ENCODE measurements at regions not wholly inside any gene's neighbourhood (a gene's known extent, or its start where the extent isn't known, plus 50 kb on each side); places are given as distances from the start of the nearest gene placed in this dataset.
"Not testable (repeated sequence)": the region's sequence is repeated elsewhere in the genome, so short reads cannot be mapped to it uniquely, and the experiment has no call there.

DNA sequence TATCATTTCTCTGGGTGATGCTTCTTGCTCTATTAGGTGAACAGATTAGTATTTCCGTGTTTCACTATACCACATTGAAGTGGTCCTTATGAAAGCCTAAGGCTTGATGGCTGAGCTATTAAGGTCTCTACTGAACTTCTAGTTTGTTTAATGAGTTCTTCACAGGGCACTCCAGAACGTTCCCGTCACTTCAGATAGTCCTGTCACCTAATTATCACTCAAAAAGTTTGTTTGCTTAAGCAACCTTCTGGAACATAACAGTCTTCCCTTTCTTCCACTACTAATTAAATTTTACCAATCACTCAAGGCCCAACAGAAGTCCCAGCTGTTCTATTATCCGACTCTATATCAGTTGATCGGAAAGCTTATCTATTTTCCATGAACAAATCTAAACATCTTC is 104.6 kb upstream of the ZC3H11B start:
- ATAC-seq (ENCODE audit: low read depth in 2 of 2) (no peak), DNase-seq (no peak)
- no peak overlapping the region for H3K27ac Mint-ChIP-seq
- no peak overlapping the region for H3K4me3 Mint-ChIP-seq
- no peaks in the 10 kb centered on the region for H3K36me3 Mint-ChIP-seq
- H3K4me1 Mint-ChIP-seq, result no peaks in the 10 kb centered on the region
- peaks cover 0 to 3% (median 0%) of the 10 kb centered on the region in 7 donors for H3K9me3 Mint-ChIP-seq
- no peaks in the 10 kb centered on the region for H3K27me3 Mint-ChIP-seq

DNA sequence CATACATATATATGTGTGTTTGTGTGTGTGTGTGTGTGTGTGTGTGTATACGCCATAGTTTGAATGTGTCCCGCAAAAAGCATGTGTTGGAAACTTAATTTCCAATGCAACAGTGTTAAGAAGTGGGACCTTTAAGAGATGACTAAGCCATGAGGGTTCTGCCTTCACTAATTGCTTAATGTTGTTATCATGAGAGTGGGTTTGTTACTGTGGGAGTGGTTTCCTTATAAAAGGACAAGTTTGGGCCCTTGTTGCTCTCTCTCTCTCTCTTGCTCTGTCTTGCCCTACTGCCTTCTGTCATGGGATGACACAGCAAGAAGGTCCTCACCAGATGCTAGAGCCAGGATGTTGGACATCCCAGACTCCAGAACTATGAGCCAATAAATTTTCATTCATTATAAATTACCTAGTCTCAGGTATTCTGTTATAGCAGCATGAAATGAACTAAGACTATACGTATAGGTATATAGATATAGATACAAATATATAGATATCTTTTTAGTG is 103.8 kb upstream of the ZC3H11B start:
- no peaks in the 10 kb centered on the region for H3K27me3 Mint-ChIP-seq
- H3K27ac Mint-ChIP-seq, result no peak overlapping the region
- no peak for ATAC-seq (ENCODE audit: low read depth in 2 of 2)
- no peaks in the 10 kb centered on the region for H3K36me3 Mint-ChIP-seq
- no peaks in the 10 kb centered on the region for H3K4me1 Mint-ChIP-seq
- DNase-seq, result no peak
- no peak overlapping the region for H3K4me3 Mint-ChIP-seq
- peaks cover 0 to 3% (median 0%) of the 10 kb centered on the region in 7 donors for H3K9me3 Mint-ChIP-seq

DNA sequence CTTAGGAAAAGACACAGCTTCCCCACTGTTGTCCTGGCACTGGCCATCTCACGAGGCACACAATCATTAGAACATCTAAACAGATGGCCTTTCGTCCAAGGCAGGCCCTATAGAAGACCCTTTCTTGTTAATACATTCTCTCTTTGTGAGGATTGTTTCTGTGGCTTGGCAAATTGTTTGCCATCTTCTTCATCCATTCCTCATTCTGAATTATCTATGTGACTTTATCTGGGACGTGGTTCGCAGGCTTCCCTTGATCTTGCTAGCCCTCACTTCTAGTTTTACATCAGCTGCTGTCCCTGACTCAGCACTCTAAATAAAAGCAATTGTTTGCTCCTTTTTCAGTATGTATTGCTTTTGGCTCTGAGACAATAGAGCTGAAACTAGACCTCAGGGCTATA is 101.1 kb upstream of the ZC3H11B start:
- H3K4me1 Mint-ChIP-seq, result no peaks in the 10 kb centered on the region
- no peak overlapping the region for H3K4me3 Mint-ChIP-seq
- no peak for ATAC-seq (ENCODE audit: low read depth in 2 of 2)

DNA sequence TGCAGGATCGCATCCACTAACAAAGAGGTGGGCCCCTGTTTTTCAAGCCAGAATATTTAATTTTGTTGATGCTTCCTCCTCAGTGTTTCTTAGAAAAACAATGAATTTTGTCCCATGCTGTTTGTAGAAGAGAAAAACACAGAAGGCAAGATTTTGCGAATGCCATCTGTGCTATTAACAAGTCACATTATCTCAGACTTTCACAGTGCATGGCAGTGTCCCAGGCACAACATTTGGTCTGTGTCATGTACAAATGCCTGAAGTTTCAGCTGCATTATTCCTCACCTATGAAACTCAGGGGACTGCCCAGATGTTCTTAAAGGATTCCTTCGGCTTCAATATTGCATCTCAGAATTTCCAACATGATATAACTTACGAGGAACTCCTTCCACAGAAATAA is 99.6 kb upstream of the ZC3H11B start:
- no peak for ATAC-seq (ENCODE audit: low read depth in 2 of 2)
- no peak for DNase-seq
- no peaks in the 10 kb centered on the region for H3K27me3 Mint-ChIP-seq
- H3K4me1 Mint-ChIP-seq, result no peaks in the 10 kb centered on the region
- no peak overlapping the region for H3K27ac Mint-ChIP-seq
- no peak overlapping the region for H3K4me3 Mint-ChIP-seq
- no peaks in the 10 kb centered on the region for H3K36me3 Mint-ChIP-seq
- peaks cover 2 to 9% (median 4%) of the 10 kb centered on the region in 7 donors for H3K9me3 Mint-ChIP-seq

More for the DNA sequence above, 101.1 kb upstream of the ZC3H11B start:
- DNase-seq, result no peak
- Mint-ChIP-seq H3K27ac (no peak overlapping the region), H3K36me3 (no peaks in the 10 kb centered on the region), H3K9me3 (peaks cover 0 to 8% (median 2%) of the 10 kb centered on the region in 7 donors), H3K27me3 (no peaks in the 10 kb centered on the region)

DNA sequence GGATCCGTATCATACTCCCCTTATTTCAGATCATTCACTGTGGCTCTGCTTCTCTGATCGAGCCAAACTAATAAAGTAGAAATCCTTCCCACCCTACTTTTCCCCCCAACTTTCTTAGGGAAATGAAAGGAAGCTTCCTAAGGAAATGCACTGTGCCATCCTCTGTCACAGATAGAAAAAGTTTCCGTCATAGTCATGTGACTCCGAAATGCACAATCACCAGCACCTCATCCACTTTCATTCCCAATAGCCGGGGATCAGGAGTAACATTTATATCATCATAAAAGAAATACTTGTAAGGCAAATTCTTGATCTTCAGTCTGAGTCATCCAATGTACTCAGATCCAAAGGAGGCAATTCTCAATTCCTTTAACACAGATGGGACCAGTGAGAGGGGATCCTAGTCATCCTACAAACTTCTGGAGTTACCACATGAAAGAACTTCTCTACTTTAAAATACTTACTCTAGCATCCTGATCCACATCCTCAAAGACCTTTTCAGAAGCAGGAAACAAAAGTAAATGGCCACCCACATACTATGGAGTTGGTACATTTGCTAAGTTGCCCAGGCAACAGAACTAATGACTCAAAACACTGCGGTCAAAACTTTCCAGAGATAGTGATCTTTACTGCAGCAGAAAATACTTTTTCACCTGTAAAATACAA is 97.8 kb upstream of the ZC3H11B start:
- no peaks in the 10 kb centered on the region for H3K4me1 Mint-ChIP-seq
- DNase-seq (no peak), ATAC-seq (ENCODE audit: low read depth in 2 of 2) (no peak)
- peaks cover 2 to 11% (median 5%) of the 10 kb centered on the region in 7 donors for H3K9me3 Mint-ChIP-seq
- H3K27ac Mint-ChIP-seq, result no peak overlapping the region
- H3K36me3 Mint-ChIP-seq, result no peaks in the 10 kb centered on the region
- no peaks in the 10 kb centered on the region for H3K27me3 Mint-ChIP-seq
- no peak overlapping the region for H3K4me3 Mint-ChIP-seq

DNA sequence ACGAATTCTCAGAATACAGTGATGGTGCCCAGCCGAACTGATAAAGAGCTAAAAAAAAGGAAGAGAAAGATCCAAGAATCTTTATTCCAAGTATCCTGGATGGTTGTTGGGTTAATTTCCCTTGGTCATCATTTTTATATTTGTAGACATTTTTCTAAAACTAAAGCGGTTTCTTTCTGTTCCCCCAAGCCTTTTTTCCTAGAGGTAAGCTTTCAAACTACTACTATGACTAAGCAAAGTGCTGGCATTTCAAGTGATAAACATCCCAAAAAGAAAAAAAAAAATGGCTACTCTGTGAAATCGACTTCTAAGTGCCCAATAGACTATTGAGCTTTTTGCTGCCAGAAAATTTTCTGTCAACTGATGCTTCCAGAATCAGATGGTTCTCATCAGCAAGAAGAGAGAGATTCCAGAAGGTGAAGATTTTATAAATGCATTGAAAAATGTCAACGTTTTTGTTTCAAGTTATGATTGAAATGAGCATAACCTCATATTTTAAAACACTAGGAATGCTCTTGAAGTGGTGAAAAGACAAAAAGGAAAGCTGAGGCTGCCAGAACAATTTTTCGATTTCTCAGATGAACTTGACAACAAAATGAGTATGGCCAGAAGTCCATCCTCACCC is 96.1 kb upstream of the ZC3H11B start:
- Mint-ChIP-seq H3K27ac (no peak overlapping the region), H3K4me1 (no peaks in the 10 kb centered on the region), H3K4me3 (no peak overlapping the region), H3K27me3 (no peaks in the 10 kb centered on the region), H3K9me3 (peaks cover 2 to 15% (median 8%) of the 10 kb centered on the region in 7 donors), H3K36me3 (no peaks in the 10 kb centered on the region)
- no peak for DNase-seq
- no peak for ATAC-seq (ENCODE audit: low read depth in 2 of 2)

DNA sequence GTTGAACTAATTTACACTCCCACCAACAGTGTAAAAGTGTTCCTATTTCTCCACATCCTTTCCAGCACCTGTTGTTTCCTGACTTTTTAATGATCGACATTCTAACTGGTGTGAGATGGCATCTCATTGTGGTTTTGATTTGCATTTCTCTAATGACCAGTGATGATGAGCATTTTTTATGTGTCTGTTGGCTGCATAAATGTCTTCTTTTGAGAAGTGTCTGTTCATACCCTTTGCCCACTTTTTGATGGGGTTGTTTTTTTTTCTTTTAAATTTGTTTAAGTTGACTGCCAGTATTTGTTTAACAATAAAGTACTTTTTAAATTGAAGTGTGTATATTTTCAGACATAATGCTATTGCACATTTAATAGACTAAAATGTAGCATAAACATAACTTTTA is 95.0 kb upstream of the ZC3H11B start:
- H3K36me3 Mint-ChIP-seq; H3K4me1 Mint-ChIP-seq; H3K4me3 Mint-ChIP-seq; H3K27ac Mint-ChIP-seq; ATAC-seq (ENCODE audit: low read depth in 2 of 2); H3K27me3 Mint-ChIP-seq; DNase-seq: not testable (repeated sequence)
- peaks cover 2 to 15% (median 8%) of the 10 kb centered on the region in 7 donors for H3K9me3 Mint-ChIP-seq

DNA sequence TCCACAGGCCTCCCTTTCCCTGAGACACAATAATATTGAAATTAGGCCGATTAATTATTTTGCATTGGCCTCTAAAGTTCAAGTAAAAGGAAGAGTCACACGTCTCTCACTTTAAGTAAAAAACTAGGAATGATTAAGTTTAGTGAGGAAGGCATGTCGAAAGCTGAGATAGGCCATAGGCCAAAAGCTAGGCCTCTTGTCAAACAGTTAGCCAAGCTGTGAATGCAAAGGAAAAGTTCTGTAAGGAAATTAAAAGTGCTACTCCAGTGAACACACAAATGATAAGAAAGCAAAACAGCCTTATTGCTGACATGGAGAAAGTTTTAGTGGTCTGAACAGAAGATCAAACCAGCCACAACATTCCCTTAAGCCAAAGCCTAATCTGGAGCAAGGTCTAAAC is 91.4 kb upstream of the ZC3H11B start:
- ATAC-seq (ENCODE audit: low read depth in 2 of 2); H3K4me3 Mint-ChIP-seq; H3K27ac Mint-ChIP-seq; DNase-seq; H3K4me1 Mint-ChIP-seq; H3K36me3 Mint-ChIP-seq; H3K27me3 Mint-ChIP-seq: not testable (repeated sequence)
- H3K9me3 Mint-ChIP-seq, result peaks cover 0 to 15% (median 4%) of the 10 kb centered on the region in 7 donors

DNA sequence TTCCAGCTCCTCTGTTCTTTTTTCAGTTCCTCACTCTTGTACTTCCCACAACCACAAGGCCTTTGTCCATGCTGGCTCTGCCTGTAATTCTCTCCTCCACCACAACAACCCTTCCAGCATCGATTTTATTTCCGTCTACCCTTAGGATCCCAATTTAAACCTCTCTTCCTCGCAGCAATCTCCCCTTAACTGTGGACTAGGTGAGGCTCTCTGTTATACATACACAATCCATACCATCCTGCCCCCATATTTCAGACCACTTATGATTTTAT is 90.4 kb upstream of the ZC3H11B start:
- peaks cover 0 to 12% (median 3%) of the 10 kb centered on the region in 7 donors for H3K9me3 Mint-ChIP-seq
- H3K27me3 Mint-ChIP-seq, result peaks cover 0 to 6% (median 0%) of the 10 kb centered on the region in 3 donors
- no peak overlapping the region for H3K27ac Mint-ChIP-seq
- DNase-seq, result no peak
- no peak overlapping the region for H3K4me3 Mint-ChIP-seq
- no peaks in the 10 kb centered on the region for H3K4me1 Mint-ChIP-seq
- no peaks in the 10 kb centered on the region for H3K36me3 Mint-ChIP-seq
- ATAC-seq (ENCODE audit: low read depth in 2 of 2), result no peak

DNA sequence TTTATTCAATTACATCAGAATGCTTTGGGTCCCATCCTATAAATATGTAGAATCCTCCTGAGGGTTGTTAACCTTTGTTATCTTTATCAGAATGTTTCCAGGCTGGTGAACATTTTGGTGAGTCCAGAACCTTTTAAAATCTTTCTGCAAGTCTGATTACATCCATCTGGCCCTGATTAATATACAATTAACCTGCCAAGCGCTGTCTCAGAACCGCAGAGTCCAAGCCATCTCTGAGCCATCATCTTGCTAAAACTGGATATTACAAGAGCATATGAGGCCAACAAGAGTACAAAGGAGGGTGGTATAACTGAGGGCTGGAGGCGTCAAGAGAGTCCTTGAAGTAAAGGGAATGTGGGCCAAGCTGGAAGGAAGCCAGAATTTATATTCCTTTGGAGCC is 88.6 kb upstream of the ZC3H11B start:
- Mint-ChIP-seq H3K27ac (no peak overlapping the region), H3K9me3 (peaks cover 0 to 9% (median 0%) of the 10 kb centered on the region in 7 donors), H3K36me3 (no peaks in the 10 kb centered on the region), H3K4me1 (no peaks in the 10 kb centered on the region), H3K4me3 (no peak overlapping the region), H3K27me3 (peaks cover 0 to 6% (median 0%) of the 10 kb centered on the region in 3 donors)
- ATAC-seq (ENCODE audit: low read depth in 2 of 2), result no peak
- no peak for DNase-seq

DNA sequence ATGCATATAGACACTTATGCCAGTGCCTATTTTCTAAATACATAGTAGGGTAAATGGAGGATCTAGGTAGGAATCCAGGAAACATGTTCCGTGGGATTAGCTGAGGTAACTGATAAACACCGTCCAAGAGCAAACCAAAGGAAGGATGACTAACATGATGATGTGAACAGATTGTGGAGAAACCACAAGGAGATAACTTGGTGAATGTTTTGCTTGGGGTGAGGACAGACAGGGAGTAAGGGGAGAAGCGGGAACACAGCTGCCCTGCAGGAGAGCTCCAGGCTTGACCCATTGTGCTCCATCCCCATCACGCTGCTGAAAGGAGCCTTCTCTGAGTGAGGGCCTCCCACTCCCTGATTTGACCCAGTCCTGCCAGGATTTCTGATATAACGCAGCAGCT is 87.0 kb upstream of the ZC3H11B start:
- ATAC-seq (ENCODE audit: low read depth in 2 of 2) (no peak), DNase-seq (no peak)
- Mint-ChIP-seq H3K36me3 (no peaks in the 10 kb centered on the region), H3K4me1 (no peaks in the 10 kb centered on the region), H3K4me3 (no peak overlapping the region), H3K9me3 (peaks cover 0 to 3% (median 0%) of the 10 kb centered on the region in 7 donors), H3K27me3 (peaks cover 0 to 6% (median 0%) of the 10 kb centered on the region in 3 donors), H3K27ac (no peak overlapping the region)

DNA sequence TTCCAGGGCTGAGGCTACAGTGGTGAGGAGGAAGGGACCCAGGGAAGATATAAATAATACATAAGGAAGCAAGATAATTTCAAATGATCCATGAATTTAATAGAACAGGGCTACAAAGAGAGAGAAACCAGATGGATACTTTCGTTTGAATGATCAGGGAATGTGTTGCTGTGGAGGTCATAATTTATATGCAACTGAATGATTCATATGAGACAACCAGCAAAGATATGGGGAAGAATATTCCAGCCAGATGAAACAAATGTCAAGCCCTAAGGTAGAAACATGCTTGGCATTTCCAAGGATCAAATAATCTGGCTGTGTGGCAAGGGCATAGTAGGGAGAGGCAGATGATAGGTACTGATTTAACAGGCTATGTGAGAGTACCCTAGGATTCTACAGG is 84.8 kb upstream of the ZC3H11B start:
- ATAC-seq (ENCODE audit: low read depth in 2 of 2) (no peak), DNase-seq (no peak)
- Mint-ChIP-seq H3K36me3 (no peaks in the 10 kb centered on the region), H3K4me1 (no peaks in the 10 kb centered on the region), H3K27ac (no peak overlapping the region), H3K27me3 (peaks cover 0 to 6% (median 0%) of the 10 kb centered on the region in 3 donors), H3K4me3 (no peak overlapping the region), H3K9me3 (peaks cover 0 to 3% (median 0%) of the 10 kb centered on the region in 7 donors)

DNA sequence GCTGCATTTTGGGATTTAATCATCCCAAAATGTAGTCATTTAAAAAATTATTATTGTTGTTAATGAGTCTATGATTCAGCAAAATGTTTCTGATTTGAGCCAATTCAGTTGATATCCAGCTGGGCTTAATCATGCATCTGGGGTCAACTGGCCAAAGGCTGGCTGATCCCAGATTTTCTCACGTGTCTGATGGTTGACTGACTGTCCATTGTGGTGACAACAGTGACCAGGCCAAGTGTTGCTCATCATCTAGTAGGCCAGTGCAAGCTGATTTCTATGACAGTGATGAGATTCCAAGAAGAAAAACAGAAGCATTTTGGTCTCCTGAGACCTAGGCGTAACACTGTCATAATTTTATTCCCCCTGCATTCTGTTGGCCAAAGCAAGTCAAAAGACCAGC is 80.1 kb upstream of the ZC3H11B start:
- DNase-seq (no peak), ATAC-seq (ENCODE audit: low read depth in 2 of 2) (no peak)
- peaks cover 0 to 5% (median 0%) of the 10 kb centered on the region in 3 donors for H3K27me3 Mint-ChIP-seq
- no peaks in the 10 kb centered on the region for H3K36me3 Mint-ChIP-seq
- H3K9me3 Mint-ChIP-seq, result peaks cover 0 to 3% (median 0%) of the 10 kb centered on the region in 7 donors
- H3K4me3 Mint-ChIP-seq, result no peak overlapping the region
- no peak overlapping the region for H3K27ac Mint-ChIP-seq
- no peaks in the 10 kb centered on the region for H3K4me1 Mint-ChIP-seq

DNA sequence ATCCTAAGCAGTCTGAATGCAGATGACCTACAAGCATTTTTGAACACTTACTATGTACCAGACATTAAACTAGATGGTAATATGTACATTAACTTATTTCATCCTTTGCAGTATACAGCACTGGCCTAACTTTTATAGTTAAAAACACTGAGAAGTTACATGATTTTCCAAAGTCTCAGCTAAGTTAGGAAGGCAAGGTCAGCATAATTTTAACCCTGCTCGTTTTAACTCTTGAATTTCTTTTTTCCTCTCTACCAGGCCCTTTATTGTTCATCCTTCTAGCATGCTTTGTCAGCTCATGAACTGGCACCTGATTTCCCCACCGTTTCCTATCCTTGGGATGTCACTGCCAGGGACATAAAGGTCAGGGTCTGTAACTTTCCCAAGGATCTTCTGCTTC is 76.9 kb upstream of the ZC3H11B start:
- H3K9me3 Mint-ChIP-seq, result peaks cover 0 to 3% (median 0%) of the 10 kb centered on the region in 7 donors

More for the DNA sequence above, 76.9 kb upstream of the ZC3H11B start:
- Mint-ChIP-seq H3K27ac (no peak overlapping the region), H3K4me1 (no peaks in the 10 kb centered on the region), H3K36me3 (no peaks in the 10 kb centered on the region), H3K4me3 (no peak overlapping the region), H3K27me3 (peaks cover 0 to 5% (median 0%) of the 10 kb centered on the region in 3 donors)
- DNase-seq (no peak), ATAC-seq (ENCODE audit: low read depth in 2 of 2) (no peak)
